ENCODE measurements at regions not wholly inside any gene's neighbourhood (a gene's known extent, or its start where the extent isn't known, plus 50 kb on each side); places are given as distances from the start of the nearest gene placed in this dataset.

DNA sequence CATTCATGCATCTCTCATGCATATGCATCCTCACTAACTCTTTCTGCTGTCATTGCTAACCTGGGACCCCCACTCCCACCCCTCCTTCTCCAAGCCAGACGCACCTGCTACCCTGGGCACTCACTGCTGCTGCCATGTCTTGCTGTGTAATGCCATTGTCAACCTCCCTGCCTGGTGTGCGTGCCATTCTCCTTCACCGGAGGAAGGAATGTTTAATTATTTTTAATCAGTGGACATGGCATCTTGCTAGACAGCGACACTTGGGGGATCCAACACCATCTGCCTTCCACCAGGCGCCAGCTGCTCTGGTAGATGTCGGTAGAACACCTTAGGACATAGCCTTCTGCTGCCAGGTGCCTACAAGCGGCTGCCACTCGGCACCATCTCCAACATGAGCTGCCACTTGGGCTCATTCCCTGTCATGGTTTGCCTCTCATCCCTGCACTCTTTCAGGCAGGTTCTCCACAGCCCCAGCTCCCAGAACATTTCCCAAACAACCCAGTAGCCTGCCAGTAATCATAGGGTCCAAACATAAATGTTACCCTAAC lies 306.9 kb downstream of the TTLL7 start:
- peaks cover 0 to 14% of the 10 kb centered on the region in 2 donors for H3K27me3 ChIP-seq
- ATAC-seq (no peak), DNase-seq (no peak)
- intact Hi-C loops (cut with DNase I): no loop called here
- H3K4me3 ChIP-seq: no peak overlapping the region
- H3K4me1 ChIP-seq: peaks cover 0 to 4% of the 10 kb centered on the region in 2 donors
- H3K27ac ChIP-seq: no peak overlapping the region
- TF ChIP-seq, protein P1, sequence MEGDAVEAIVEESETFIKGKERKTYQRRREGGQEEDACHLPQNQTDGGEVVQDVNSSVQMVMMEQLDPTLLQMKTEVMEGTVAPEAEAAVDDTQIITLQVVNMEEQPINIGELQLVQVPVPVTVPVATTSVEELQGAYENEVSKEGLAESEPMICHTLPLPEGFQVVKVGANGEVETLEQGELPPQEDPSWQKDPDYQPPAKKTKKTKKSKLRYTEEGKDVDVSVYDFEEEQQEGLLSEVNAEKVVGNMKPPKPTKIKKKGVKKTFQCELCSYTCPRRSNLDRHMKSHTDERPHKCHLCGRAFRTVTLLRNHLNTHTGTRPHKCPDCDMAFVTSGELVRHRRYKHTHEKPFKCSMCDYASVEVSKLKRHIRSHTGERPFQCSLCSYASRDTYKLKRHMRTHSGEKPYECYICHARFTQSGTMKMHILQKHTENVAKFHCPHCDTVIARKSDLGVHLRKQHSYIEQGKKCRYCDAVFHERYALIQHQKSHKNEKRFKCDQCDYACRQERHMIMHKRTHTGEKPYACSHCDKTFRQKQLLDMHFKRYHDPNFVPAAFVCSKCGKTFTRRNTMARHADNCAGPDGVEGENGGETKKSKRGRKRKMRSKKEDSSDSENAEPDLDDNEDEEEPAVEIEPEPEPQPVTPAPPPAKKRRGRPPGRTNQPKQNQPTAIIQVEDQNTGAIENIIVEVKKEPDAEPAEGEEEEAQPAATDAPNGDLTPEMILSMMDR (IDR thresholded peaks at IDR 0.05): no peak
- H3K9me3 ChIP-seq: peaks cover 0 to 10% of the 10 kb centered on the region in 2 donors
- H3K36me3 ChIP-seq: no peaks in the 10 kb centered on the region

DNA sequence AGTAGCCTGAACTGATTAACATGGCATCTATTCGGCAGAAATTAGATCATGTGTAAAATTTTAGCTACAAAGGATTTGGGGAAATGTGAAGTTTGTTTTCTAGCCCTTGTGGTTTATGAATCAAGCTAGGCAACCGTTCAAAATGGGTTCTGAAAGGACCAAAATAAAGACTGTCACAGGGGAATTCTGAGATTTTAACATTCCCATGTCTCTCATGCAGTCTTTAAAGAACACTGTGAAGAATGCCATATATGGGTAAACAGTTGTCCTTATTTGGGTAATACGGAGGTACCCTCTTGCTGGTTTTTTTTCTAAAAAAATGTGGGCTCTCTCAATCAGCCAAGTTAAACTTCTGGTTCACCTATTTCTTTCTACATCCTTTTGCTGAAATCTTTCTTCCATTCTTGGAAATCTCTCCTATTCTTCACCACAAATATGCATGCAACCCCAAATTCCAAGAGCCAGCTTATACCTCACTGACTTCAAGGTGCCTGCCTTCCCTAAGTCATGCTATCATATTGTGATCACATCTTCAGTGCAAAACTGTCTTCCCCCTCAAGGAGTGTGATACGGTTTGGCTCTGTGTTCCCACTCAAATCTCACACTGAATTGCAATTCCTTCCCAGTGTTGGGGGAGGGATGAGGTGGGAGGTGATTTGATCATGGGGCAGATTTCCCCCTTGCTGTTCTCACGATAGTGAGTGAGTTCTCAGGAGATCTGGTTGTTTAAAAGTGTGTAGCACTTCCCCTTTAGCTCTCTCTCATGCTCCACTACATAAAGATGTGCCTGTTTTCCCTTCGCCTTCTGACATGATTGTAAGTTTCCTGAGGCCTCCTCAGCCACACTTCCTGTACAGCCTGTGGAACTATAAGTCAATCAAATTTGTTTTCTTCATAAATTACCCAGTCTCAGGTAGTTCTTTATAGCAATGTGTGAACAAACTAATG lies 308.7 kb downstream of the TTLL7 start:
- intact Hi-C loops (cut with DNase I): no loop called here
- peaks cover 0 to 14% of the 10 kb centered on the region in 2 donors for H3K27me3 ChIP-seq
- H3K9me3 ChIP-seq: peaks cover 0 to 10% of the 10 kb centered on the region in 2 donors
- no peak overlapping the region for H3K4me3 ChIP-seq
- peaks cover 0 to 4% of the 10 kb centered on the region in 2 donors for H3K4me1 ChIP-seq
- no peak for DNase-seq
- TF ChIP-seq, protein P1 (IDR thresholded peaks at IDR 0.05): no peak
- no peak overlapping the region for H3K27ac ChIP-seq
- ATAC-seq: no peak
- no peaks in the 10 kb centered on the region for H3K36me3 ChIP-seq

DNA sequence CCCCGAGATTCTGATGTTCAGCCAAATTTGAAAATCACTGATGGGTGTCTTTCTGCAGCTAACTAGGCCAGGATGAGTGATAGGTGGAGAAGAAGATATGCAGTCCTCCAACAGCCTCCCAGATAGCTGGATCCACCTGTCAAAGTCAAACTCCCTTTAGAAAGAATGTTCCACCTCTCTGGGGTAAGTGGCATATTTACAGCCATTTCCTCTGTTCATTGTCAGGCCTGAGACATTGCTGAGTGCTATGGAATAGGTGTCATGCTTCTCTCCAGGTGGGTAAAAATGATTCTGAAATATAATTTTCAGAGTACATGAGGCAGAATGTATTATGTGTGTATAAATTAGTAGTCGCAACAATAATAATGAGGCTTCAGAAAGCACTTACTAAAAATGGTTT lies 316.8 kb downstream of the TTLL7 start:
- intact Hi-C loops (cut with DNase I): no loop called here
- no peaks in the 10 kb centered on the region for H3K4me1 ChIP-seq
- ATAC-seq: no peak
- DNase-seq: no peak
- no peaks in the 10 kb centered on the region for H3K36me3 ChIP-seq
- TF ChIP-seq, protein P1 (IDR thresholded peaks at IDR 0.05): no peak
- H3K4me3 ChIP-seq: no peak overlapping the region
- no peak overlapping the region for H3K27ac ChIP-seq
- no peaks in the 10 kb centered on the region for H3K9me3 ChIP-seq
- no peaks in the 10 kb centered on the region for H3K27me3 ChIP-seq

DNA sequence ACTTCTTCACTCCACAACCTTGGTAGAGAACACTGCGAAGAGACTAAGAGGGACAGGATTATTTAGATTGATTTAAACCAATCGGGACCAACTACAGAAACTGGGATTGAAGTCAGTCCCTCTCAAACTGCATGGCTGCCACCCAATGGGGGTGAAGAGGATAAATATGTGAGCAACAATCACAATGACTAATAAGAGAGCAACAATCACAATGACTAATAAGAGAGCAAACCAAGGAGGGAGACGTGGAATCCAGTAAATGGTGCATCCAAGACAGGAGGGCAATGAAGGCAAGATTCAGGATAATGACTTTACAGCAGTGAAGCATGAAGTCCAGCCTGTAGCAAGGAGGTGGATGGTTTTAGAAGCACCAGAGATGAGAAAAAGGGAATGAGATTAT lies 322.8 kb downstream of the TTLL7 start:
- no peak for DNase-seq
- Histone ChIP-seq H3K4me1 (no peaks in the 10 kb centered on the region), H3K9me3 (no peaks in the 10 kb centered on the region), H3K36me3 (no peaks in the 10 kb centered on the region), H3K27me3 (no peaks in the 10 kb centered on the region), H3K27ac (no peak overlapping the region), H3K4me3 (no peak overlapping the region)
- TF ChIP-seq, protein P1 (IDR thresholded peaks at IDR 0.05): no peak
- ATAC-seq: no peak
- intact Hi-C loops (cut with DNase I): no loop called here

DNA sequence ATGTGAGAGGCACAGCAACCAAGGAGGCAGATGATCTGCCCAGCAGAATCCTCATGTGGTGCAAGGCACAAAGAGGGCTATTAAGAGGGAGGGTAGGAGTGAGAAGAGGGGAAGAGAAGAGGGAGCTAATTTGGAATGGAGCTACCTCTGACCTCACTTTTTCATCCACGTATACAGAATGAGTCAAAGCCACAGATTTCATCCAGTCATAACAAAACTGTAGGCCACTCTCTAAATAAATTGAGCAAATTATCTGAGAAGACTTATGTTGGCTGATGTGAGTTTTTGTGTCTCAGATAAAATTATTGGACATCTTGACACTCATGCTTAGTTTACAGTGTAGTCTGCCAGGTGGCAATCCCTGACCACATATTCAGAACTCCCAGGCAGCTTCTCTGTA lies 325.6 kb downstream of the TTLL7 start:
- TF ChIP-seq, protein P1 (IDR thresholded peaks at IDR 0.05): no peak
- no peaks in the 10 kb centered on the region for H3K27me3 ChIP-seq
- H3K4me3 ChIP-seq: no peak overlapping the region
- H3K36me3 ChIP-seq: no peaks in the 10 kb centered on the region
- no peak for DNase-seq
- no peaks in the 10 kb centered on the region for H3K9me3 ChIP-seq
- H3K4me1 ChIP-seq: no peaks in the 10 kb centered on the region
- H3K27ac ChIP-seq: no peak overlapping the region
- intact Hi-C loops (cut with DNase I): no loop called here
- peak; percentile 22 for ATAC-seq

Measured in left lung (tissue), 4 donors.